ENCODE measurements at regions not wholly inside any gene's neighbourhood (a gene's known extent, or its start where the extent isn't known, plus 50 kb on each side); places are given as distances from the start of the nearest gene placed in this dataset.
"Not testable (repeated sequence)": the region's sequence is repeated elsewhere in the genome, so short reads cannot be mapped to it uniquely, and the experiment has no call there.

DNA sequence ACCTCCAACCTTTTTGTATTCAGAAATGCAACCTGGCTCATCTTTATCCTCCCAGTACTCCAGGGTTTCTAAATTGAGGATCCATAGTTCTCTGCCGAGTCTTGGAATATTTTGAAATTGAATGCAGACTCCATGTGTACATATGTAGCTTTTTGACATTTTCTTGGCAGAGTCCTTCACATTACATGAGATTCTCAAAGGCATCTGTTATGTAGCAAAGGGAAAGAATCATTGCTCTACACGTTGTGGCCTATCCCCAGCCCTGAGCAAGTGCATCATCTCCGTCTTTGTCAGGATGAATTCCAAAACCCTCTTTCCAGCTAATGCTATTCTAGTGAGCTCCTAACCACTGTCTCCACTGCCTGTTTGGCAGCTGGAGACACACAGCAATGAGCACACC is 742.9 kb downstream of the DHX35 start:
- DNase-seq (ENCODE audit: low read depth), result no peak

DNA sequence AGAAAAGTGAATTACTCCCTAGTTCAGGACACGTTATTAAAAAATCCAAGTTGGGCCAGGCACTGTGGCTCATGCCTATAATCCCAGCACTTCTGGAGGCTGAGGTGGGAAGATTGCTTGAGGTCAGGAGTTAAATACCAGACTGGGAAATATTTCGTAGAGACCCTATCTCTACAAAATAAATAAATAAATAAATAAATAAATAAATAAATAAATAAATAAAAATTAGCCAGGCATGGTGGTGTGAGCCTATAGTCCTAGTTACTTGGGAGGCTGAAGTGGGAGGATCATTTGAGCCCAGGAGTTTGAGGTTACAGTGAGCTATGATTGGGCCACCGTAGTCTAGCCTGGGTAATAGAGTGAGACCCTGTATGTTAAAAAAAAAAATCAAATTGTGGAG is 741.2 kb downstream of the DHX35 start:
- DNase-seq (ENCODE audit: low read depth), result not testable (repeated sequence)

DNA sequence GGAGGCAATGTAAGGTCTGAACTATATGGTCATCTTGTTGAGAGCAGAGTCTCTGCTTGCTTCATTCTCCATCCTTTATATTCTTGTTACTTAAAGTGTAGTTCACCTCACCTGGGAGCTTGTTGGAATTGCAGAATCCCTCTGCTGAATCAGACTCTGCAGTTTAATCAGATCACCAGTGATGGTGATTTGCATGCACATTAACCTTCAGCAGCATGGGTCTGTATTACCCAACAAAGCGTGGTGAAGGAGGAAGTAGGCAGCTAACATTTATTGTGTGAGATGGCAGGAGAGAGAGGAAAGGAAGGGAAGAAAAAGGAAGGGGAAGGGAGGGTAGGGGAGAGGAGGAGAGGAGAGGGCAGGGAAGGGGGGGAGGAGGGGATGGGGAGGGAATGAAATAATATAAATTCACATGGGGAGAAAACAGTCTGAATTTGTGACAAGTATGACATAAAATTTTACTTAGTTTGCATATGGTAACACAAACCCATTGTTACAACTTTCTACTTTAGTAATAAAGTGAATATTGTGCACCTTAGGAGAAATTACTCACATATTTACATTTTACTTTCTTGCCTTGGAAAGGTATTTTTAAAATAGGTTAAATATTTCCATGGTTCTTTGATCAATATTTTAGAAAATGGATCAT is 740.7 kb downstream of the DHX35 start:
- DNase-seq (ENCODE audit: low read depth), result no peak

DNA sequence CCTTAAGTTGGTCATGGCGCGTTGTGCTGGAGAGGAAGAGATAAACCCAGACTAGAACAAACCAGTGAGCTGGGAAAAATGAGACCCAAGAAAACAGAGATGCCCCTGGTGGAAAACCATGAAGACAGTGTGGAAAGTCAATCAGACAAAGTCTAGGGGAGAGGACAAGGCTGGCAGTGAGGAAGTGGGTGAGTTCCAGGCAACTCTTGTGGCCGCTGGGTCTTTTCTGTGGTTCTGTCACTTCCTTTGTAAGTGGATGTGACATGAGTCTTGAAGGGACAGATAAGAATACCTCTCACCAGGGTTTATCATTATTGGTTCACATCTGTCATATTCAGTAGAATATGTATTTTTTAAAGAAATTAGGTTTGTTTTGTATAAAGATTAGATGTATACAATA is 738.4 kb downstream of the DHX35 start:
- no peak for DNase-seq (ENCODE audit: low read depth)

DNA sequence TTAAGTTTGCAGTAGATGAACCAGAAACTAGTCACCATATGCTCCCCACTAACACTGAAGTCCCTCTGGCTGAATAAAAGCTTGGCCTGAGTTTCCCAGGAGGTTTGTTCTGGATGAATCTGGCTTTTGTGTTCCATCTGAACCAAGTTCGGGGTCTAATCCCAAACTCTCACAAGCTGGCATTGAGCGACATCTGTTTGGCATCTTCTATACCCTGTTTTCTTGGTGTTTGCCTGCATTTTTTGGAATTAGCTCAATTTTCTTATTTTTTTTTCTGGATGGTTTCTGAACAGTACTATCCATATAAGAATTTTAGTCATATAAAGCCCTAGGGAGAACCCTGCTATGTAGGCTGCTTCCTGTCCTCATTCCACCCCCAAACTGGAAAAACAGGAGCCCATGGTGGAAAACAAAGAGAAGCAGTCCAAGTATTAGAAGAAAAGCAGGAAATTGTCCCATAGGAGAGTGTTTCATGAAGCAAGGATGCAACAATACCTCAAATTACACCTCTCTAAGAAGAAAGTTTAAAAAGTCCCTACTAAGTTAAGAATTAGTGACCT is 737.1 kb downstream of the DHX35 start:
- DNase-seq (ENCODE audit: low read depth), result no peak

DNA sequence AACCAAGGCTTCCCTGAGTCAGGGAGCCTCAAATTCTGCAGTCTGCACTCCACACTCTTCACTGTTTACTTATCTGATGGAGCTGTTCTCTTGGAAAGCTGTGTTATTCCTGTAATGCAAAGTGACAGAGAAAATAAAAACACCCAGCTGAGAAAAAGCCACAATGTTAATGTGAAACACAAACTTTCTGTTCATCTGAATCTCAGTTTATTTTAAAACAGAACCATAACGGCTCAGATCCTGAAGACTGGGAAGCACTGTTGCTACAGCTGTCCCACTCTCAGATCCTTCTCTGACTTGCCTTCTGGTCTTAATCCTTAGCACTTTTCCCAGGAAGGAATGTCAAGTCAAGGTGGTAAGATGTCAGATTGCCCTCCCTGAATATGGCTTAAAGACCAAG is 736.6 kb downstream of the DHX35 start:
- DNase-seq (ENCODE audit: low read depth), result no peak

DNA sequence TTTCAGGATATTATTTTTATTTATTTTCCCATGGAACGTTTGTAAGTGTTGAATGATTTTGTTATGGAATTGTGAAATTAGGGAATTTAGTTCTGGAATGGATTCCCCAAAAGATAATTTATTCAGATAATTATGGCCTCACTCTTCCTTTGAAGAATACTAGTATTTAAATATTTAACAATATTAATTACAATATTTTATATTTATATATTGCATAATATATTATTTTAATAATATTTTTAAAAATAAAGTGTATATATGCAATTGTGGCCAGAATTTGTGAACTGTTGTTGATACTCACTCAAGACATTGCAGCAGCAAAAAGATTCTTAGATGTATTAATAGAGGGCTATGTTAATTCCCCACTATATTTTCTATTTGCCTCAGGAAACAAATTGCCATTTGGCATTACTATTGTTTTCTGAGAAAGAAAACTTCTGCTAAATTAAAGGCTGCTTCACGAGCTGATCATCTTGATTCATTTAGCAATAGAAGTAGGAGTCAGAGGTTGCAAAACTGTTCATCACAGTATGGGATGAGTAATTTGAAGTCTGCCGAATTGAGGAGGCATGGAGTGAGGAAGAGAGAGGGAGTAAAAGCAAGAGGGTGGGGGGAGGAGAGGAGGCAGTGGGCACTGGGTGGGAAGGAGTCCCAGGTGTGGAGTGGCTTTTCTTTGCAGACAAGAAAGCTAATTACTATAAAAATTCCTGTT is 729.2 kb downstream of the DHX35 start:
- no peak for DNase-seq (ENCODE audit: low read depth)

DNA sequence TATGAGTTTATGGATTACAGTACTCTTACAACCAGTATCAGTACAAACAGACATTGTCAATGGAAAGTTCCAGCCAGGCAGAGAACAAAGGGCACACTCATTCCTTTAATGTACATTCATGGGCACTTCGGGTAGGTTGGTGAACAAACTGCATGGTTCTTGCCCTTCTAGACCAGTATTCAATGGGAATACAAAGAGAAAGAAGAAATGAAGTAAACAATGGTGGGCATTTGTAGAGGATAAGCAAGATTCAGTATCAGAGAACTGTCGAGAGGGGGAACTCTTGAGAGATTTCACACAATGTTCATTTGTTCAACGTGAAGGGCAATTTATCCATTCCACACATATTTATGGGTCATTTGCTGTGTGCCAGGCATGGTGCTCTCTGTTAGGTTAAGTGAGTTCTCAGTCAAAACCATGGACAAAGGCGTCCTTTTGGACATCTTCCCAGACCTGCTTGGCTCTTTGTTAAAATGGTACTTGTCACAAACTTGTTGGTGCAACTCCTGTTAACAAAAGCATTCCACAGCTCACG is 714.8 kb downstream of the DHX35 start:
- no peak for DNase-seq (ENCODE audit: low read depth)

DNA sequence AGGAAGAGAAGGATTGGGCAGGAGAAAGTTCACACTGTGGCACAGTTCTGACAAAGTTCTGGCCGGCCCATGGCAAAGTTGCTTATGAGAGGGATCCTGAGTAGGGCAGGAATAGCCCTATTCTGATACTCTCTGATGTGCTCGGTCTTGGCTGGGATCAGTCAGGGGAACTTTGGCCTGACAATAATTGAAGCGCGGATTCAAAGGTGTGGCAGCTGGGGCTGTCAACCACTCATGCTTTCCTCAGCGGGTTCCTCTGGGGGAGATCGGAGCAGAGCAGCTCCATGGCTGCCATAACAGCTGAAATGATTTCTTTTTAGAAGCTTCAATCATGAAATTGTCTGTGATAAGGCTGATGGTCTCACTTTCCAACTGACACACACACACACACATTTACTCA is 714.1 kb downstream of the DHX35 start:
- no peak for DNase-seq (ENCODE audit: low read depth)

DNA sequence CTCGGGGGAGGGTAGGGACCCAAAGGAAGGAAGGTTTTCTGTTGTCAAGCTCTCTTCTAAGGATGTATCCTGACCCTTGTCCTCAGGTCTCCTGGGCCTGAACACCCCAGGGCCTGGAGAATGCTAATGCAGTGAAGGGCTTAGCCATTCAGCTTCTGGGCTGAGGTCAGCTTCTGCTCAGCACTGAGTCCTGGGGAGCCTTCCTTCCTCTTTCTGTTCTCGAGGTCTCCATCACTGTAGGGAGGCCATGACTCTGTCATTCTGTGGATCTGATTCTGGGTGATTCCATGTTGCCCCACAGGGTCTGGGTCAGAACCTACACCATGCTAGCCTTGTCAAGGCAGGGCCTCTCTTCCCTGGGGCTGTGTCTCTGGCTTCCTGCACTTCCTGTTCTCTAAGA is 712.7 kb downstream of the DHX35 start:
- DNase-seq (ENCODE audit: low read depth), result no peak

DNA sequence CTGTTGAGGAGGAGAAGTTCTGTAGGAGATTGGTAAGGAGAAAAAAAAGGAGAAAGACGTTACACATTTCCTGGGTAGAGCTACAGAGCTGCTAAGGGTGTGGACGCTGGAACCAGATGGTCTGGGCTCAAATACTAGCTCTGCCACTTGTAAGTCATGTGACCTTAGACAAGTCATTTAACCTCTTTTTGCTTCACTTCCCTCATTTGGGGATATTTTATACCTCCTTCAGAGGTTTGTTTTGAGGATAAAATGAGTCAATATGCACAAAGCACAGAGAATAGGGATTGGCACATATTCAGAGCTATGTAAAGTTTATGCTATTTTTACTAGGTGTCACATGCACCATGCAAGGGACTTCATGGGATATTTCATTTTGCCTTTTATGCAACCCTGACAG is 708.8 kb downstream of the DHX35 start:
- DNase-seq (ENCODE audit: low read depth), result no peak

DNA sequence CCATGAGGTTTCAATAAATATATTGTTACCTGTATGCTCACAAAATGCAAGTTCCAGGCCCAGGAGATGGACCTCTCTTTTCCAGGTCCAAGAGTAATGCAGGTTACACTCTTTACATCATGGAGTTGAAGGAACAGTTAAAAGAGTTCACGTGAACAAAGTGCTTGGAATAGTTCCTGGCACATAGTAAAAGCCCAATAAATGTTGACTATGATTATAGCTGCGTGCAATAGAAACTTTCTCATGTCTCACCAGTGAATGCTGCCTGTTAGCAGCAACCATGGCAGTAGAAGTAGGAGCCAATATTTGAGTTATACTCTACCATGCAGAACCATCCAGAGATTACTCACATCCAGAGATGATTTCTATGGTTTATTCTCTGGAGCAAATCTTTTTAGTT is 707.5 kb downstream of the DHX35 start:
- no peak for DNase-seq (ENCODE audit: low read depth)

DNA sequence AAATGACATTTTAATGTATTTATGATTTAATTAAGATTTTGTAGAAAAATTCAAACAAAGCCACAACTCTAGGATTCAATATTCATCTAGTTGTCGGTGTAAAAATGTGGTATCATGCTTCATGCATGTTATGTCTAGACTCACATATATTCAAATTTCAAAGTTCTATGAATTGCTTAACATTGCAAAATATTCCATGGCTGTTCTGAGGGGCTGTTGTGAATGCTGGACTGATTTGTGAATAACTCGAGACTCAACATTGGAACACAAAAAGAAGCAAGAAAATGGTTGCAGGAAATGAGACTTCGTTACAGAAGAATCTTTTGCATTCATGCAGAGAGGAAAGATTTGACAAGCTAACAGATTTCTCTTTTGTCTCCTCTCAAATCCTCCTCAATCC is 705.9 kb downstream of the DHX35 start:
- no peak for DNase-seq (ENCODE audit: low read depth)

DNA sequence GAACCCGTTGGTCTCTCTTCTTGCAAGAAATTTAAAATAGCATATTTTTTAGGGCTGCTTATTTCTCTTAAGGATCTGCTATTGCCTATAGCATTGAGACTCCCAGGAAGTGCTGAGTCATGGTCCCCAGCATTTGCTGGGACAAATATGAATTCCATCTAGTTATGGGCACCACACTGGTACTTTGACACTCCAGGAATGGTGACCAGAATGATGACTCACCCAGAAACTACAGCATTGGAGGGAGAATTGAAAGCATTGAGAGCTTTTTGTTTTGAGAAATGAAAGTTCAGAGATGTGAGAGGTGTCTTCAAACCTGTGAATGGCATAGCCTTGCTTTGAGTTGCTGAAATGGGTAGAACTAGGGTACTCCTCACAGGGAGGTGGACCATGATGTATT is 699.7 kb downstream of the DHX35 start:
- peak; percentile 9 for DNase-seq (ENCODE audit: low read depth)

DNA sequence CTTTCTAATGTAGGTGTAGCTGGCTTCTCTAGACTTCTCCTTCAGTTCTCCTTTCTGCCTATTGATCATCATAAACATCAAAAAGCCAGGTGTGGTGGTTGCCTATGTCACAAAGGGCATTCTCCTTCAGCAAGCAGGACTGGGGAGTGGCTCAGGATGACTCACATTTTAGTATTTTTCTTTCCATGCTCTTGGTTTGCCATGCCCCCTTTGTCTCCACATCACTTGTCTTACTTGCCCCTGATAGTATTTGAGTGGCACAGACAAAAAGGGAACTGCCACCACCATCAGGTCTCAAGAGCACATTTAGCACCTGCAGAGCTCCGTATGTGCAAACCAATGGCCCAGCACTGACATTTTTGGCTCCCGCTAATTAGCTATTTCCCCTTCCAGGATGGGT is 698.8 kb downstream of the DHX35 start:
- no peak for DNase-seq (ENCODE audit: low read depth)

DNA sequence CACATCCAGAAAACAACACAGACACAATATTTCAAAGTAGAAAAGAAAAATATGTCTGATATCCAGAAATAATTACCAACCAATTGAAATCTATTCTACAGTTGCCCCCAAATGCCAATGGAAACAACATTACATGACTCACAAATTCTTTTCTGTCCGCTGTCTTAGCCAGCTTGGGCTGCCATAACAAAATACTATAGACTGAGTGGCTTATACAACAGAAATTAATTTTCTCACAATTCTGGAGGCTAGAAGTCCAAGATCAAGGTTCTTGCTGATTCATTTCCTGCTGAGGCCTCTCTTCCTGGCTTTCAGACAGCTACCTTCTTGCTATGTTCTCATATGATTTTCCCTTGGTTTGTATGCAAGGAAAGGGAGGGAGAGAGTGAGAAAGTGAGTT is 698.1 kb downstream of the DHX35 start:
- DNase-seq (ENCODE audit: low read depth), result peak; percentile 13

DNA sequence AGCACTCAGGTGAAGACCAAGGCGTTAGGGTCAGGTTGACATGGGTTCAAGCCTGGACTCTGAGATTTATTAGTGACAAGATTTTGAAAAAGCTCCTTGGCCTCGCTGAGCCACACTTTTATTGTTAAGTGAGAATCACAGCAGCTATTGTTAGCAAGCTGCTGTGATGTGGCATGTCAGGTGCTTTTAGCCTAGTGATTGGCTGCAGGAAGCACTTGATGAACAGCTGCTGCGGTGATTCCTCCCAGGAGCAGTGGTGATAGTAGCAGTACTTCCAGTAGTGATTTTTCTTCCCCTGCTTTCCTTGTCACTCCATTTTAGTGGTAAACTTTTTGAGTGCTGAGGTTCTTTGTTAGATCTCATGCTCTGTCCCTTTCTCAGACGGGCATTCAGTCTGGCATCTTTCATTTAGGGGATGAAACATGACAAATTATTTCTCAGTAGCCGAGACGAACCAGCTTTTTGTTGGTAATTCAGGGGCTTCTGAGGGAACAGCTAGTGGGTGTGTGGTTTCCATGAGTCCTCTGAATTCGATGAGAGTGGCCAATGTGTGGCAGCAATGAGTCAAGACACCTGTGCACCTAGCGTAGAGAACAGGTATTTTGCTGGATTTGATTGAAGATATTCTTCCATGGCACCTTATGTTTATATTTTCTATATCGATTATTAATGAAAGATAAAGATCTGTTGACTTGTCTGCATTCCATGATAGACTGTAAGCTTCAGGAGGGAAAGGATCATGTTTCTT is 696.7 kb downstream of the DHX35 start:
- no peak for DNase-seq (ENCODE audit: low read depth)

DNA sequence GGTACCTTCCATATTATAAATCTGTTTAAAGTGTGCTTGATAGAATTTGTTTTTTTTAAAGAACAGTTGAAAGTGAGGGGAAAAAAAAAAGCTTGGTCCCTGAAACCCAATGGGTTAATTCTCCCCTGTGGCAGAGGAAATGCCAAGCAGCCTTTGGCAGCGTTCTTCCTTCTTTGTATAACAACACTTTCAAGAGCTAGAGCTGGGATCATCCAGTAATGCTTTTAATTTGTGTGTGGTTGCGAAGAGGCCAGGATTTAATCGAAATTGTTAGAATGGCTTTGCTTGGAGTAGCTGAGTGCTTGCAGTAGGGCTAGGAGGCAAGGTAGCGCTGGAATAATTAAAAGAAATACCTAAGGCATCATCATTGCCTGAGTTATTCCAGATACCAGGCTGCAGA is 692.0 kb downstream of the DHX35 start:
- no peak for DNase-seq (ENCODE audit: low read depth)

DNA sequence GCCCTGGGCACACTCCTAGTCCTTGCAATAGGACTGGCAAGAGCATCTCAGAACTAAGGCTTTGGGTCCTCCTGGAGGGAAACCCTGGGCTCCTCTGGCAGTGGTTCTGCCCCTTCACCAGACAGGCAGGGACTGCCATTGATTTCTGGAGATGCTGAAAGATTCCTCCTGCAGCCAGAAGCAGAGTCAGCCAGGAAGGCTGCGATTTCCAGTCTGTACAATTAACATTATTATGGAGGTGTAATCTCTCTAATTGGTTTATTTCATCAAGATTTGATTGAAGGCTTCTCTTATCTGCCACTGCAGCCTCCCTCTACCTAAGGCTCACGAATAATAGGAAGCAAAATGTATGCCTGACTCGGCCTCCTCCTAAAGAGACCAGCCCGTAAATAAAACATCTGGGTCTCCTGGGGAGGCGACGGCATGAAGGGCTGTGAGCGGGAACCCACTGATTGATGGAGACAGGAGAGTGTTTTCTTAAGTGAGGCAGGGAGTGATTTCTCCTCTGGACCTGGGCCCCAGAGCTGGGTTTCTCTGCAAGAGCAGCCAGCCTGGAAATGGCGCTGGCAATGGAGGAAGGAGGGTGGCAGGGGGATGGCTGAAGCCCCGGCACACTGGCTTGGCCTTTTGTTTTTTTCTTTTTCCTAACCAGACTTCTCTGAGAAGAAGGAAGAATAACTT is 689.6 kb downstream of the DHX35 start:
- no peak for DNase-seq (ENCODE audit: low read depth)

DNA sequence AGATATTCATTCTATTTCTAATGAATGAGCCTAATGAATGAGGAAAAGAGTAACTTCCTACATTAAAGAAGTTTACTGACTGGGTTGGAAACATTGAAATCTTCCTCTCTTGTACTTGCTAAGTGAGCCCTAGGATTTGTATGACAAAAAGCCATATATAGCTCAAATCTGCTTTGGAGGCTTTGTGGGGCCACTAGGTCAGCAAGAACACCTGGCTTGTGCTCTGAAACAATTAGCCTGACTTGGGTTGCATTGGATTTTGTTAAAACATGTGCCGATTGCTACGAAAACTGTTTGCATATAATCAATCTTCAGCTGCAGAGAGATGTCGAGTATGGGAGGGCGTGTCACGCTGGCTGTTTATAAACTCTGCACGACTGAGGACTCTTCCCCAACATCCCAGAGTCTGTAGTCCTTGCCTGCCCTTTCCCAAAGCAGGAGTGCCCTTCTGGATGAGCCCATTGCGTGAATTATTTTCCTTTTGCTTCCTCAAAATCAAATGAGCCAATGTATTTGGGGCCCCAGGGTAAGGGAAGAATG is 684.8 kb downstream of the DHX35 start:
- DNase-seq (ENCODE audit: low read depth), result no peak

DNA sequence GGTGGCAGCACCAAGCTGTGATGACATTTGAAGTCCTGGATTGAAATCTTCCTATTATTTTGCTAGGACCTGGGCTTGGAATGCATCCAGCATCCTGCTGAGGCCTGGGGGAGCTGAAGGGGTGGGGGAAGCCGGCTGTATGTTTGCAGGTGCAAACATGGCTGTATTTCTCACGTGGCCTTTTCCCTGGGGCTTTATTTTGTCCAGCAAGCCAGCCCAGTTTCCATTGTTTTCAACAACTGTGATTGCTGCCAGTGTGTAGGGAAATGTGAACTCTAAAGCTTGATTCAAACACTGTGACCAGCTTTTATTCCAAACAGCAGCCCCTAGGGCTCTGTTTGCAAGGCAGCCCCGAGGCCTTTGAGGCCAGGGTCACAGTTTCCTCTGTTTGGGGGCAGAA is 683.0 kb downstream of the DHX35 start:
- no peak for DNase-seq (ENCODE audit: low read depth)

DNA sequence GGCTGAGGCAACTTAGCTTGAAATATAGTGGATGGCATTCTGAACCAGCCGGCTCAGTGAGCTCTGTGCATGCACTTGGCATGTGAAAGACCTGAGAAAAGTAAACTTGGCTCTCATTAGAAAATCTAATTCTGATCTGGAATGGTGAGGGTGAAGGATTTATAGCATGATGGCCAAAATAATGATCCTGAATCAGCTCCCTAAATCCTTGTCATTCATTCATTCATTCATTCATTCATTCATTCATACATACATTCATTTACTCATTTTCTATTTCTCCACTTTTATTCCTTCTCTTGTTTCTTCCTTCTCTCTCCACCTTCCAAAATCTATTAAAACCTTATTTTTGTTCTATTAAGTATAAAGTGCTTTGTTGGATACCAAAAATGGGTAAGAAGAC is 681.1 kb downstream of the DHX35 start:
- no peak for DNase-seq (ENCODE audit: low read depth)

All from Daoy (cell line).